IPS-NIHi11 (cell line): ENCODE measurements at regions not wholly inside any gene's neighbourhood (a gene's known extent, or its start where the extent isn't known, plus 50 kb on each side); places are given as distances from the start of the nearest gene placed in this dataset.

Experiments
- DNase-seq: peaks from one replicate; pipeline ENCODE4 v3.0.0; 2012; ENCODE audit warnings: mixed read lengths, low spot score

- DNase-seq: no peak
These were observed 229.7 kb upstream of the AGAP1 start for GRCh38 chr2:235264121-235264493.

- no peak for DNase-seq
These were observed 229.3 kb upstream of the AGAP1 start for GRCh38 chr2:235264512-235264911.

- DNase-seq: no peak
These were observed 228.4 kb upstream of the AGAP1 start for GRCh38 chr2:235265348-235265965.

- no peak for DNase-seq
These were observed 226.6 kb upstream of the AGAP1 start for GRCh38 chr2:235267251-235267650.

GRCh38 chr2:235268535-235268934 is 225.3 kb upstream of the AGAP1 start:
- DNase-seq: no peak

- no peak for DNase-seq
These were observed 223.6 kb upstream of the AGAP1 start for GRCh38 chr2:235270291-235270690.

GRCh38 chr2:235270956-235271355 is 222.9 kb upstream of the AGAP1 start:
- DNase-seq: no peak

- no peak for DNase-seq
These were observed 221.9 kb upstream of the AGAP1 start for GRCh38 chr2:235271936-235272335.

GRCh38 chr2:235274023-235274422 is 219.8 kb upstream of the AGAP1 start:
- DNase-seq: no peak

GRCh38 chr2:235277485-235277884 is 216.4 kb upstream of the AGAP1 start:
- no peak for DNase-seq

GRCh38 chr2:235278771-235279355 is 215.0 kb upstream of the AGAP1 start:
- DNase-seq: no peak

- no peak for DNase-seq
These were observed 213.9 kb upstream of the AGAP1 start for GRCh38 chr2:235279965-235280364.

- DNase-seq: no peak
These were observed 210.6 kb upstream of the AGAP1 start for GRCh38 chr2:235283246-235283645.

GRCh38 chr2:235286622-235287374 is 207.0 kb upstream of the AGAP1 start:
- no peak for DNase-seq

GRCh38 chr2:235287375-235287733 is 206.5 kb upstream of the AGAP1 start:
- no peak for DNase-seq

GRCh38 chr2:235291461-235291860 is 202.4 kb upstream of the AGAP1 start:
- DNase-seq: no peak

- no peak for DNase-seq
These were observed 200.8 kb upstream of the AGAP1 start for GRCh38 chr2:235293061-235293460.

- DNase-seq: no peak
These were observed 198.0 kb upstream of the AGAP1 start for GRCh38 chr2:235295831-235296230.

- no peak for DNase-seq
These were observed 193.3 kb upstream of the AGAP1 start for GRCh38 chr2:235300368-235301201.

GRCh38 chr2:235301202-235302076 is 192.4 kb upstream of the AGAP1 start:
- DNase-seq: no peak

- no peak for DNase-seq
These were observed 191.6 kb upstream of the AGAP1 start for GRCh38 chr2:235302263-235302662.
